ENCODE measurements at regions not wholly inside any gene's neighbourhood (a gene's known extent, or its start where the extent isn't known, plus 50 kb on each side); places are given as distances from the start of the nearest gene placed in this dataset.

DNA sequence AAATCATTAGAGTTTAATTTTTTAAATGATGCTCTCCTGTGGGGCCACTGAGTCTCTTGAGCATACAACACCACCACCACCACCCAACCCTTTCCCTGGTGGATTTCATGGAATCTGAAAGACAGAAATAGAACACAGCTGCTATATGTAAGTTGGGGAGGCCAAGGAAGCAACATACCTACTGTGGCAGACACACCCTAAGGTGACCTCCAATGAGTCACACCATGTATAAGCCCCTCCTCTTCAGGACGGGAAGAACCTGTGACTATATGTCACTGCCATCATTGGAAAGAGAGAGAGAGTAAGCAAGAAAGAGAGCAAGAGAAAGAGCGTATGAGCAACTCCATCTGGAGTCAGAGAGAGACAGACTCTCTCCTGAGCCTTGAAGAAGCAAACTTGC, 172.4 kb upstream of the NFE2L3 start:
- TF ChIP-seq, protein P1, sequence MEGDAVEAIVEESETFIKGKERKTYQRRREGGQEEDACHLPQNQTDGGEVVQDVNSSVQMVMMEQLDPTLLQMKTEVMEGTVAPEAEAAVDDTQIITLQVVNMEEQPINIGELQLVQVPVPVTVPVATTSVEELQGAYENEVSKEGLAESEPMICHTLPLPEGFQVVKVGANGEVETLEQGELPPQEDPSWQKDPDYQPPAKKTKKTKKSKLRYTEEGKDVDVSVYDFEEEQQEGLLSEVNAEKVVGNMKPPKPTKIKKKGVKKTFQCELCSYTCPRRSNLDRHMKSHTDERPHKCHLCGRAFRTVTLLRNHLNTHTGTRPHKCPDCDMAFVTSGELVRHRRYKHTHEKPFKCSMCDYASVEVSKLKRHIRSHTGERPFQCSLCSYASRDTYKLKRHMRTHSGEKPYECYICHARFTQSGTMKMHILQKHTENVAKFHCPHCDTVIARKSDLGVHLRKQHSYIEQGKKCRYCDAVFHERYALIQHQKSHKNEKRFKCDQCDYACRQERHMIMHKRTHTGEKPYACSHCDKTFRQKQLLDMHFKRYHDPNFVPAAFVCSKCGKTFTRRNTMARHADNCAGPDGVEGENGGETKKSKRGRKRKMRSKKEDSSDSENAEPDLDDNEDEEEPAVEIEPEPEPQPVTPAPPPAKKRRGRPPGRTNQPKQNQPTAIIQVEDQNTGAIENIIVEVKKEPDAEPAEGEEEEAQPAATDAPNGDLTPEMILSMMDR (IDR thresholded peaks at IDR 0.05; ENCODE audit: low read depth, low read length) = no peak
- no peak for TF ChIP-seq EZH2phosphoT487 (IDR thresholded peaks at IDR 0.05; ENCODE audit: low read depth)

Measured in OCI-LY3 (cell line).